Astrocyte (in vitro differentiated cells and primary cell): ENCODE measurements at regions not wholly inside any gene's neighbourhood (a gene's known extent, or its start where the extent isn't known, plus 50 kb on each side); places are given as distances from the start of the nearest gene placed in this dataset.

ENCODE experiments used
- DNase-seq: peaks from one replicate; pipeline ENCODE4 v3.0.0-alpha.2; 2010; ENCODE audit warnings: low read depth
- FAIRE-seq: peaks from 2 replicates; lab custom pipeline; 2011; peaks lifted over from hg19 to GRCh38; lab: Jason Lieb, UNC
- H2AFZ ChIP-seq: 2 replicates; pipeline ENCODE4 v1.6.0; 2012; ENCODE audit warnings: low read depth, low read length, inconsistent platforms
- H3K27ac ChIP-seq: 2 replicates; pipeline ENCODE4 v1.5.1; 2011; ENCODE audit warnings: low read depth, low read length, inconsistent platforms
- H3K27me3 ChIP-seq: 2 replicates; pipeline ENCODE4 v1.6.0; 2011; ENCODE audit warnings: low read length, inconsistent platforms; ENCODE audit not compliant: insufficient read depth
- H3K36me3 ChIP-seq: 2 replicates; pipeline ENCODE4 v1.5.1; 2011; ENCODE audit warnings: low read length, inconsistent platforms; ENCODE audit not compliant: insufficient read depth
- H3K4me1 ChIP-seq: 2 replicates; pipeline ENCODE4 v1.5.1; 2011; ENCODE audit warnings: low read length, inconsistent platforms; ENCODE audit not compliant: insufficient read depth
- H3K4me2 ChIP-seq: 2 replicates; pipeline ENCODE4 v1.6.0; 2012; ENCODE audit warnings: low read length, inconsistent platforms
- H3K4me3 ChIP-seq: 2 replicates; pipeline ENCODE4 v1.5.1; 2011; ENCODE audit warnings: low read depth, mild to moderate bottlenecking, low read length, inconsistent platforms; ENCODE audit not compliant: insufficient read depth
- H3K79me2 ChIP-seq: 2 replicates; pipeline ENCODE4 v1.6.0; 2012; ENCODE audit warnings: mild to moderate bottlenecking, low read length, inconsistent platforms; ENCODE audit not compliant: insufficient read depth
- H3K9ac ChIP-seq: 2 replicates; pipeline ENCODE4 v1.6.0; 2012; ENCODE audit warnings: mild to moderate bottlenecking, low read length, inconsistent platforms
- H3K9me3 ChIP-seq: 2 replicates; pipeline ENCODE4 v1.5.1; 2012; ENCODE audit warnings: low read depth, mild to moderate bottlenecking, low read length, inconsistent platforms; ENCODE audit not compliant: insufficient read depth
- H4K20me1 ChIP-seq: 2 replicates; pipeline ENCODE4 v1.6.0; 2012; ENCODE audit warnings: low read length, inconsistent platforms; ENCODE audit not compliant: insufficient read depth
- H3K27ac Mint-ChIP-seq: one replicate; pipeline ENCODE4 v1.8.0; 2021; ENCODE audit warnings: mild to moderate bottlenecking, mixed read lengths; ENCODE audit not compliant: unreplicated experiment
- H3K27me3 Mint-ChIP-seq: one replicate; pipeline ENCODE4 v1.8.0; 2021; ENCODE audit warnings: low read depth, mixed read lengths; ENCODE audit not compliant: unreplicated experiment
- H3K36me3 Mint-ChIP-seq: one replicate; pipeline ENCODE4 v1.8.0; 2021; ENCODE audit warnings: low read depth, mixed read lengths; ENCODE audit not compliant: unreplicated experiment
- H3K4me1 Mint-ChIP-seq: one replicate; pipeline ENCODE4 v1.8.0; 2021; ENCODE audit warnings: low read depth, mixed read lengths; ENCODE audit not compliant: unreplicated experiment
- H3K4me3 Mint-ChIP-seq: one replicate; pipeline ENCODE4 v1.8.0; 2021; ENCODE audit warnings: mild to moderate bottlenecking, moderate library complexity, mixed read lengths; ENCODE audit not compliant: unreplicated experiment
- H3K9me3 Mint-ChIP-seq: one replicate; pipeline ENCODE4 v1.8.0; 2021; ENCODE audit warnings: mild to moderate bottlenecking, mixed read lengths; ENCODE audit not compliant: unreplicated experiment
- CTCF ChIP-seq: IDR thresholded peaks from 2 replicates; pipeline ENCODE4 v1.5.1; 2011; ENCODE audit warnings: low read depth, mild to moderate bottlenecking, inconsistent platforms, low read length, moderate library complexity; ENCODE audit not compliant: insufficient read depth
- EZH2 ChIP-seq: IDR thresholded peaks from 2 replicates; pipeline ENCODE4 v1.6.1; 2012; ENCODE audit warnings: mild to moderate bottlenecking, low read length, inconsistent platforms; ENCODE audit not compliant: insufficient read depth

- Histone ChIP-seq H3K27ac (no peak overlapping the region), H4K20me1 (no peaks in the 10 kb centered on the region), H3K79me2 (no peaks in the 10 kb centered on the region), H2AFZ (no peak overlapping the region), H3K9ac (no peak overlapping the region), H3K4me2 (no peak overlapping the region), H3K4me1 (no peaks in the 10 kb centered on the region), H3K36me3 (no peaks in the 10 kb centered on the region), H3K27me3 (peaks cover 4% of the 10 kb centered on the region), H3K4me3 (no peak overlapping the region), H3K9me3 (peaks cover 24% of the 10 kb centered on the region)
- Mint-ChIP-seq H3K4me3 (no peak overlapping the region), H3K27ac (no peak overlapping the region), H3K27me3 (peaks cover 15% of the 10 kb centered on the region), H3K4me1 (no peaks in the 10 kb centered on the region), H3K36me3 (no peaks in the 10 kb centered on the region), H3K9me3 (no peaks in the 10 kb centered on the region)
- TF ChIP-seq CTCF (no peak), EZH2 (no peak)
- FAIRE-seq (no peak), DNase-seq (no peak)
These were observed 119.5 kb downstream of the RTP5 start for GRCh38 chr2:241989074-241989473.

GRCh38 chr2:241990466-241990865 lies 120.9 kb downstream of the RTP5 start:
- FAIRE-seq (no peak), DNase-seq (no peak)
- Histone ChIP-seq H3K4me3 (no peak overlapping the region), H3K79me2 (no peaks in the 10 kb centered on the region), H3K27ac (no peak overlapping the region), H2AFZ (no peak overlapping the region), H3K36me3 (no peaks in the 10 kb centered on the region), H3K4me1 (no peaks in the 10 kb centered on the region), H3K27me3 (no peaks in the 10 kb centered on the region), H3K9ac (no peak overlapping the region), H3K9me3 (peaks cover 24% of the 10 kb centered on the region), H3K4me2 (no peak overlapping the region), H4K20me1 (no peaks in the 10 kb centered on the region)
- H3K27ac Mint-ChIP-seq = no peak overlapping the region
- H3K9me3 Mint-ChIP-seq = no peaks in the 10 kb centered on the region
- H3K4me3 Mint-ChIP-seq = no peak overlapping the region
- no peaks in the 10 kb centered on the region for H3K36me3 Mint-ChIP-seq
- peaks cover 7% of the 10 kb centered on the region for H3K27me3 Mint-ChIP-seq
- no peaks in the 10 kb centered on the region for H3K4me1 Mint-ChIP-seq
- TF ChIP-seq CTCF (no peak), EZH2 (no peak)

- no peak overlapping the region for H3K4me3 ChIP-seq
- no peaks in the 10 kb centered on the region for H4K20me1 ChIP-seq
- H3K36me3 Mint-ChIP-seq = no peaks in the 10 kb centered on the region
- no peaks in the 10 kb centered on the region for H3K9me3 Mint-ChIP-seq
- H3K79me2 ChIP-seq = no peaks in the 10 kb centered on the region
- H2AFZ ChIP-seq = no peak overlapping the region
- H3K4me3 Mint-ChIP-seq = no peak overlapping the region
- TF ChIP-seq CTCF (no peak), EZH2 (no peak)
- no peak overlapping the region for H3K27ac ChIP-seq
- H3K4me1 ChIP-seq = no peaks in the 10 kb centered on the region
- H3K27me3 ChIP-seq = peaks cover 1% of the 10 kb centered on the region
- peaks cover 24% of the 10 kb centered on the region for H3K9me3 ChIP-seq
- DNase-seq = no peak
- no peak for FAIRE-seq
- H3K4me1 Mint-ChIP-seq = no peaks in the 10 kb centered on the region
- peaks cover 9% of the 10 kb centered on the region for H3K27me3 Mint-ChIP-seq
- no peak overlapping the region for H3K9ac ChIP-seq
- no peak overlapping the region for H3K27ac Mint-ChIP-seq
- H3K36me3 ChIP-seq = no peaks in the 10 kb centered on the region
- H3K4me2 ChIP-seq = no peak overlapping the region
These were observed 121.8 kb downstream of the RTP5 start for GRCh38 chr2:241991299-241991698.
